Loucy (cell line): ENCODE measurements at regions not wholly inside any gene's neighbourhood (a gene's known extent, or its start where the extent isn't known, plus 50 kb on each side); places are given as distances from the start of the nearest gene placed in this dataset.

Experiments
- H2AFZ ChIP-seq: fragments of 200-600 bp; sonication (generic); 2 replicates; pipeline ENCODE4 v1.6.0; 2016; ENCODE audit warnings: antibody characterized with exemption, mild to moderate bottlenecking, low read length, moderate library complexity
- H3F3A ChIP-seq: fragments of 200-600 bp; 2 replicates; pipeline ENCODE4 v1.6.0; 2016; ENCODE audit warnings: antibody characterized with exemption, low read depth, mild to moderate bottlenecking
- H3K27me3 ChIP-seq: fragments of 200-600 bp; sonication (generic); 2 replicates; pipeline ENCODE4 v1.6.1; 2014; ENCODE audit warnings: low read length, mild to moderate bottlenecking; ENCODE audit not compliant: insufficient read depth, poor library complexity, severe bottlenecking
- H3K36me3 ChIP-seq: fragments of 200-600 bp; sonication (generic); 2 replicates; pipeline ENCODE4 v1.6.1; 2016; ENCODE audit warnings: low read length; ENCODE audit not compliant: insufficient read depth
- H3K4me1 ChIP-seq: fragments of 200-600 bp; sonication (generic); 2 replicates; pipeline ENCODE4 v1.5.1; 2014; ENCODE audit warnings: low read length, mild to moderate bottlenecking; ENCODE audit not compliant: insufficient read depth, poor library complexity, severe bottlenecking
- H3K4me2 ChIP-seq: fragments of 200-600 bp; sonication (generic); 2 replicates; pipeline ENCODE4 v1.6.0; 2014; ENCODE audit warnings: antibody characterized with exemption, low read length, low read depth, mild to moderate bottlenecking; ENCODE audit not compliant: poor library complexity, severe bottlenecking
- H3K4me3 ChIP-seq: fragments of 200-600 bp; sonication (generic); 2 replicates; pipeline ENCODE4 v1.5.1; 2014; ENCODE audit warnings: low read length, mild to moderate bottlenecking, mixed read lengths; ENCODE audit not compliant: poor library complexity, severe bottlenecking
- H3K79me2 ChIP-seq: fragments of 200-600 bp; sonication (generic); 2 replicates; pipeline ENCODE4 v1.6.1; 2014; ENCODE audit warnings: low read length; ENCODE audit not compliant: insufficient read depth
- H3K9ac ChIP-seq: fragments of 200-600 bp; sonication (generic); 2 replicates; pipeline ENCODE4 v1.6.0; 2014; ENCODE audit warnings: mild to moderate bottlenecking, low read depth, low read length, moderate library complexity; ENCODE audit not compliant: poor library complexity, severe bottlenecking
- H3K9me2 ChIP-seq: fragments of 200-600 bp; sonication (generic); replicated peaks from 2 replicates; pipeline ENCODE4 v1.6.1; 2016; ENCODE audit warnings: low read depth, low read length, mixed read lengths
- H3K9me3 ChIP-seq: fragments of 200-600 bp; sonication (generic); 2 replicates; pipeline ENCODE4 v1.6.1; 2014; ENCODE audit warnings: mild to moderate bottlenecking, antibody characterized with exemption, low read length, low read depth; ENCODE audit not compliant: insufficient read depth
- H4K20me1 ChIP-seq: fragments of 200-600 bp; sonication (generic); 2 replicates; pipeline ENCODE4 v1.6.0; 2014; ENCODE audit warnings: antibody characterized with exemption, low read length, mild to moderate bottlenecking; ENCODE audit not compliant: insufficient read depth, poor library complexity, severe bottlenecking
- EZH2phosphoT487 ChIP-seq: fragments of 200-600 bp; IDR thresholded peaks from 2 replicates; pipeline ENCODE4 v1.6.1; 2018; ENCODE audit warnings: antibody characterized with exemption, mild to moderate bottlenecking, moderate library complexity, borderline replicate concordance
- TF ChIP-seq, protein P1 (sequence below): fragments of 200-600 bp; sonication (generic); conservative IDR thresholded peaks from 2 replicates; pipeline ENCODE4 v1.5.1; 2014; ENCODE audit warnings: mild to moderate bottlenecking, antibody characterized with exemption, low read length

DNA sequence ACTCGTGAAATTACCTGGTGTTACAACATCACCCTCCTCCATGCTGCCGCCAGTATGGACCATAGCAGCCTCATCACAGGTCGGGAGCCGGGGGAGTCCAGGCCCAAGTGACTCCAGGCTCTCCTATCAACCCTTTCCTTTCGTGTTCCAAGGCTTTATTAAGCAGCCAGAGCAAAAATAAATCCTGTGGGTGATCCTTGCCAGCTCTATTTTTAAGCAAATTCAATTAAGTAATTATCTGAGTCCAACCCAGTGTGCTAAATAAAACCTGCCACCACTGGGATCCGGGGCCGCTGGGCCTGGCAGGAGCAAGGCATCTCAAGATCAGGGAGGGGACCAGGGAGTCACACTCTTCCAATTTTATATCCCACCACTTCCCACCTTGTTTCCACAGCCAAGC is 80.7 kb upstream of the PRPS1 start:
- no peaks in the 10 kb centered on the region for H3F3A ChIP-seq
- no peak overlapping the region for H2AFZ ChIP-seq
- H3K27me3 ChIP-seq = no peaks in the 10 kb centered on the region
- H3K4me2 ChIP-seq = no peak overlapping the region
- H3K36me3 ChIP-seq = no peaks in the 10 kb centered on the region
- TF ChIP-seq EZH2phosphoT487 = no peak
- TF ChIP-seq, protein P1, sequence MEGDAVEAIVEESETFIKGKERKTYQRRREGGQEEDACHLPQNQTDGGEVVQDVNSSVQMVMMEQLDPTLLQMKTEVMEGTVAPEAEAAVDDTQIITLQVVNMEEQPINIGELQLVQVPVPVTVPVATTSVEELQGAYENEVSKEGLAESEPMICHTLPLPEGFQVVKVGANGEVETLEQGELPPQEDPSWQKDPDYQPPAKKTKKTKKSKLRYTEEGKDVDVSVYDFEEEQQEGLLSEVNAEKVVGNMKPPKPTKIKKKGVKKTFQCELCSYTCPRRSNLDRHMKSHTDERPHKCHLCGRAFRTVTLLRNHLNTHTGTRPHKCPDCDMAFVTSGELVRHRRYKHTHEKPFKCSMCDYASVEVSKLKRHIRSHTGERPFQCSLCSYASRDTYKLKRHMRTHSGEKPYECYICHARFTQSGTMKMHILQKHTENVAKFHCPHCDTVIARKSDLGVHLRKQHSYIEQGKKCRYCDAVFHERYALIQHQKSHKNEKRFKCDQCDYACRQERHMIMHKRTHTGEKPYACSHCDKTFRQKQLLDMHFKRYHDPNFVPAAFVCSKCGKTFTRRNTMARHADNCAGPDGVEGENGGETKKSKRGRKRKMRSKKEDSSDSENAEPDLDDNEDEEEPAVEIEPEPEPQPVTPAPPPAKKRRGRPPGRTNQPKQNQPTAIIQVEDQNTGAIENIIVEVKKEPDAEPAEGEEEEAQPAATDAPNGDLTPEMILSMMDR = no peak
- no peaks in the 10 kb centered on the region for H4K20me1 ChIP-seq
- H3K4me3 ChIP-seq = no peak overlapping the region
- no peaks in the 10 kb centered on the region for H3K79me2 ChIP-seq
- H3K9ac ChIP-seq = no peak overlapping the region
- peaks cover 25% of the 10 kb centered on the region for H3K4me1 ChIP-seq
- H3K9me2 ChIP-seq = no peaks in the 10 kb centered on the region
- no peaks in the 10 kb centered on the region for H3K9me3 ChIP-seq

DNA sequence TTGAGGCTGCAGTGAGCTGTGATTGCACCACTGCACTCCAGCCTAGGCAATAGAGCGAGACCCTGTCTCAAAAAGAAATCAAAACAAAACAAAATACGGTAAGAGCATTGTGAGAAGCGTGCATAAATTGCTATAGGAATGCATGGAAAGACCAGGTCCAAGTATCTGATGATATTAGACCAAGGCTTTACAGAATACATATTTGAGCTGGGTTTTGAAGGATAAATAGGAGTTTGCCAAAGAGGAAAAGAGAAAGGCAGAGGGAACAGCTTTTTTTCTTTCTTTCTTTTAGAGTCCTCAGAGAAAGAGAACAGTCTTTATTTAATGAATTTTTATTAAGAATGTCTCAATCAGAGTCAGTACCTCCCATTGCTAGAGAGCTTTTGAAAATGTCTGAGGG is 79.5 kb upstream of the PRPS1 start:
- Histone ChIP-seq H3K4me1 (peaks cover 25% of the 10 kb centered on the region), H2AFZ (no peak overlapping the region), H3K36me3 (no peaks in the 10 kb centered on the region)

DNA sequence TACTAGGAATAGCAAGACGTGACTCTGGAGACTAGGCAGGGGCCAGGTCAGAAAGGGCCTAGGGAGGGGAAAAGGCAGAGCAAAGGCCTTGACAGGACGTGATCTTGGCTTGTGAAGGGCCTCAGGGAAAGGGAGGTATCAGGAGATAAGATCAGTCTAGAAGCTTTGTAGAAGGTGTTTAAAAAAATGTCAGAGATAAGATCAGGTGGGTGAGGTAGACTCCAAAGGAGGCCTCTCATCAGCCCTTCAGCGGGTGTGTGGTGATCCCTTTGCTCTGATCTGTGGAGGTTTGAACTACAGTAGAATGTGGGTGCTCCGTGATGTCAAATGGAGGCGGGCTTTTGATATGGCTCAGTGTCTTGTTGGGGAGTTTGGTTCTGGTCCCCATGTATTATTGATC is 78.8 kb upstream of the PRPS1 start:
- H3K9me2 ChIP-seq = no peaks in the 10 kb centered on the region
- H3K27me3 ChIP-seq = no peaks in the 10 kb centered on the region
- H3K36me3 ChIP-seq = no peaks in the 10 kb centered on the region
- H3F3A ChIP-seq = no peaks in the 10 kb centered on the region
- no peak overlapping the region for H3K9ac ChIP-seq
- H4K20me1 ChIP-seq = no peaks in the 10 kb centered on the region
- no peak for TF ChIP-seq EZH2phosphoT487
- TF ChIP-seq, protein P1 = no peak
- H3K4me3 ChIP-seq = no peak overlapping the region
- H3K9me3 ChIP-seq = no peaks in the 10 kb centered on the region
- H3K4me2 ChIP-seq = no peak overlapping the region
- no peak overlapping the region for H2AFZ ChIP-seq
- peaks cover 25% of the 10 kb centered on the region for H3K4me1 ChIP-seq
- no peaks in the 10 kb centered on the region for H3K79me2 ChIP-seq

More for the DNA sequence above, 79.5 kb upstream of the PRPS1 start:
- Histone ChIP-seq H3K4me3 (no peak overlapping the region), H4K20me1 (no peaks in the 10 kb centered on the region), H3K4me2 (no peak overlapping the region), H3K27me3 (no peaks in the 10 kb centered on the region), H3K9me2 (no peaks in the 10 kb centered on the region), H3K79me2 (no peaks in the 10 kb centered on the region), H3F3A (no peaks in the 10 kb centered on the region), H3K9ac (no peak overlapping the region), H3K9me3 (no peaks in the 10 kb centered on the region)
- TF ChIP-seq EZH2phosphoT487 = no peak
- TF ChIP-seq, protein P1 = no peak
